Activated T-cell treated with anti-CD3 and anti-CD28 coated beads, Interleukin-2, amount 50 U/mL, for 1 hour (primary cell): ENCODE measurements at regions not wholly inside any gene's neighbourhood (a gene's known extent, or its start where the extent isn't known, plus 50 kb on each side); places are given as distances from the start of the nearest gene placed in this dataset.
"Not testable (repeated sequence)": the region's sequence is repeated elsewhere in the genome, so short reads cannot be mapped to it uniquely, and the experiment has no call there.

Experiments used
- DNase-seq: peaks from one replicate; pipeline ENCODE4 v3.0.0-alpha.2; 2020

GRCh38 chr7:1344981-1345701 lies 112.5 kb downstream of the UNCX start:
- no peak for DNase-seq

DNA sequence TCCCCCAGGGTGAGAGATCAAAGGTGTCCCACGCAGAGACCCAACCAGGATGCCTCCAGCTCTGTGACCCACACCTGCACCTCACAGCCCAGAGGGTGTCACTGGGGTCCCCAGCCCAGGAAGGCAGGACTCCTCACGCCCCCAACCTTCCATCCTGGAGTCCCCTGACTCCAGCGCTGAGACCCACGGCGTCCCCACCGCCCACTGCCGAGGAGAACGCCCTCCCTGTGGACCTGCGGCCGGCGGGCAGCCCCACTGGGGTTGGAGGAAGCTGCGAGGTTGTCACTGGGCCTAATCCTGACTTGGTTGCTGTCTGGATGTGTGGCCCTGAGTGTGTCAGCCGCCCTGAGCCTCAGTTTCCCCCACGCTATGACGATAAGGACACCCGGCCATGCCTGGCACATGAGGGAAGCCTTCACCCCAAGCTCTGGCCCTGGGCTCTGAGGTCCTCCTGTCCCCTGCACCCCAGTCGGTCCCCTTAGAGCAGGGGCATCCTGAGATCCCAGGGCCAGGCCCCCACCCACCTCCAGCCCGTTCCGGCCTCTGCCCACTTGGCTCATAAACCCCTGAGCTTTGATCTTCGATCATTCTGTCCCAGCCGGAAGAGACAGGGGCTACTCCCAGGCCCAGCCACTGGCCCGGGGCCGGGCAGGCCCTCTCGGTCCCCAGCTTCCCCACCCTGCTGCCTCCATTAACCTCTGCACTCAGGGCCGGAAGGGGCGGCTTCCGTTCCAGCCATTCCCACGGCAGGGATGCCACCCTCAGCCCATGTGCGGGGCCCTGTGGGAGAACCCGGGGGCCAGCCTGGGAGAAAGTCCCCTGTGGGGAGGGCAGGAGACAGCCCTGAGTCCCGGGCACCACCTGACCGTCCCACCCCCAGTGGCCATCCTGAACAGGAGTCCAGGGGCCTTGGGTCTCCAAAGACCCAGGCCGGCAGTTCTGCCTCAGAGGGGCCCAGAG lies 113.2 kb downstream of the MICALL2 start:
- DNase-seq, result no peak

GRCh38 chr7:1346851-1347250 lies 112.4 kb downstream of the MICALL2 start:
- no peak for DNase-seq

DNA sequence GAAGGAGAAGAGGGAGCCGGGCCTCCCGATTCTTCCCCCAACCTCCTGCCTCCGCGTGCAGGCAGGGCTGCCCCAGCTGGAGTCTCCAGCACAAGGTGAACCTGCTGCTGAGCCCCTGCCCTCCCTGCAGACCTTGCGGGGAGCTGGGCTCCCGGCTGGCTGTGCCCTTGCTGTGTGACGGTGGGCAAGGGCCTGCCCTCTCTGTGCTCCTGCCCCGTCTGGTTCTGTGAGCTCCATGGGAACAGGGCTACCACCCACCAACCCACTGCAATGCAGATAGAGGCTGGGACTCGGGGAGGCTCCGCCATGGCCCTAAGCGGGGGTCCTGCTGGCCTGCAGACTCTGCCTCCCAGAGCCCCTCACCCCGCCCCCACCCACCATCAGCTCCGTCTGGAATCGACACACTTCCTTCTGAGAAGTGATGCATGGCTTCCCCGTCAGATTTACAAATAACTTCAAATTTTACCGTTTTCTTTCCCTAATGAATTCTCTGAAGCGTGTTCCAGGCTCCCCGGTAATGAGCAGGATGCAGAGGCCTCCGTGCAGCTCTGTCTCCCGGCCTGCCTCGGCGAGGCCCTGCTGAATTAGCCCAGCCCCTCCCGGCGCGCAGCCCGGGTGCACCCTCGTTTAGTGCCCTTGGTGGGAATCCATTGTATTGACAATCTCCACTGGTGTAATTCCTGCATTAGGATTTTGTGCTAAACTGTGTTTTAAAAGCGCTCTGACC lies 111.0 kb downstream of the MICALL2 start:
- DNase-seq, result no peak

- no peak for DNase-seq
These were observed 110.4 kb downstream of the MICALL2 start for GRCh38 chr7:1348823-1349335.

DNA sequence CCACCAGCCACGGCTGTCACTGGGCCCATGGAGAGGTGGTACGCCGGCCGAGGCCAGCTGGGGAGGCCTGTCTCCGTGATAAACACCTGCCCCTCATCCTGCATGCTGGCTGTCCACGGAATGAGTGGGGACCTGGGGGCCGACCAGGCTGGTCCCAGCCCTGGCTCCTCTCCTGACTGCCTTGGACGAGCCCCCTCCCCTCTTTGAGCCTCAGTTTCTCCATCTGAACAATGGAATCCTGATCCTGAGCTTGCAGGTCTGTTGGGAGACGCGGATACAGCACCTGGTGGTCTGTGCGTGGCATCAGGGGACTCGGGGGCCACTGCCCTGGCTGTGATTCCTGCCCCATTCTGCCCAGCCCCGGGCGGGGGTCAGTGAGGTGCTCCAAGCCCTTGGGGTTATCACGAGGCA lies 109.9 kb downstream of the MICALL2 start:
- DNase-seq, result no peak

DNA sequence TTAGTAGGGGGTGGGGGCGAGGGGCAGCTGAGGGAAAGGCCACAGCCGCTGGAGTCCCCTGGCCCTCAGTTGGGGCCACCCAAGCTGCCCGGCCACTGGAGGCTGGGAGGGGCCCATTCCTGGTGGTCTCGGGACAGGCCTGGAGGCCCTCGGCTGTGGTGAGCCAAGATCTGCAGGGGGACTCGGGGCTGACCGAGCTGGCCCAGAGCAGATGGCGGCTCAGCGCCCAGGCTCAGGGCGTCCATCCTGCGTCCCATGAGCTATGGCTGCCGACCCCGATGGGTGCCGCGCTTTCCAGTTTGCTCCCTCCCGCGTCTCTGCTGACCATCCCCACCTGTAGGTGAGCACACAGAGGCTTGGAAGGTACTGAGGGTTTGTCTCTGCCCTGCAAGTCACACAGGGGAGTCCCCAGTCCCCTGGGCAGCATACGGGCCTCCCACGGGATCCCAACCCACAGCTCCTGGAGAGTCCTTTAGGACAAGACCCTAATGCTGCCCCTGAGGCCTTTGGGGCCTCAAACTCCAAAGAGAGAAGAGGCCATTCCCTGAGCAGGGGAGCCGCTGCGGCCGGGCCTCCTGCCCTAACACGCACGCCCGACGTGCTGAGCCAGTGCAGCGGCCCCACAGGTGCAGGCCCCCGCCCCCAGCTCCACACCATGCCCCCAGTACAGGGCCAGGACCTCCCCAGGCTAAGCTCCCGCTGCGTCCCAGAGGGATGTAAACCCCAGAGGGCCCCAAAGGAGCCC lies 107.2 kb downstream of the MICALL2 start:
- DNase-seq, result no peak

- no peak for DNase-seq
These were observed 106.5 kb downstream of the MICALL2 start for GRCh38 chr7:1352656-1353271.

GRCh38 chr7:1354661-1355567 lies 104.4 kb downstream of the MICALL2 start:
- DNase-seq, result no peak

GRCh38 chr7:1355568-1356340 lies 103.5 kb downstream of the MICALL2 start:
- DNase-seq, result no peak

GRCh38 chr7:1356853-1357252 lies 102.4 kb downstream of the MICALL2 start:
- DNase-seq, result not testable (repeated sequence)

DNA sequence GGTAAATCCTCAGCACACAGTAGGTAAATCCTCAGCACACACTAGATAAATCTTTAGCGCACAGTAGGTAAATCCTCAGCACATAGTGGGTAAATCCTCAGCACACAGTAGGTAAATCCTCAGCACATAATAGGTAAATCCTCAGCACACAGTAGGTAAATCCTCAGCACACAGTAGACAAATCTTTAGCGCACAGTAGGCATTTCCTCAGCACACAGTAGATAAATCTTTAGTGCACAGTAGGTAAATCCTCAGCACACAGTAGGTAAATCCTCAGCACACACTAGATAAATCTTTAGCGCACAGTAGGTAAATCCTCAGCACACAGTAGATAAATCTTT lies 102.0 kb downstream of the MICALL2 start:
- DNase-seq, result not testable (repeated sequence)

DNA sequence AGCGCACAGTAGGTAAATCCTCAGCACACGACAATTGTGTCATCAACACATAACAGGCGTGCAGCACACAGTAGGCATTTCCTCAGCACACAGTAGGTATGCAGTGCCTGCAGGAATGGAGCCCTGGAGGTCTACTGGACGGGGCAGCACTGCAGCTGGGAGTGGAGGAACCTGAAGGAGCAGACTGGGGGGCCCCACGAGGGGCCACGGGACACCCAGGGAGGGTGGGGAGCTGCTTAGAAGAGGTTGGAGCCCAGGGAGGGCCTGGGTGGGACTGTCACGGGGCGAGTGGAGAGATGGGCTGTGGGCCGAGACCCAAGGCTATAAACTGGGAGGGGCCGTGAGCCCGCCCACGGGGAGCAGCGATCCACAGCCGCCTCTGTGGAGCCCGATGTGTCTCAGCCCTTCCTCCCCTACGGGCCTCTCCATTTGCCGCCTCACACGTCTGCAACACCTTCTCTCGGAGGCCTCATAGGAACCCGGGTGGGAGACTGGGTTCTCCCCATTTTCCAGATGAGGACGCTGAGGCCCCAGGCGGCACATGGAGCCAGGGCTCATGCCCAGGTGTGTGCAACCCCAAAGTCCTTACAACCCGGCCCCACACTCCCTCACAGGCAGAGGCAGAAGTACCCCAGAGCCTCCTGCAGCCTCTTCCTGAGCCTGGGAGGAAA lies 101.5 kb downstream of the MICALL2 start:
- DNase-seq, result no peak

DNA sequence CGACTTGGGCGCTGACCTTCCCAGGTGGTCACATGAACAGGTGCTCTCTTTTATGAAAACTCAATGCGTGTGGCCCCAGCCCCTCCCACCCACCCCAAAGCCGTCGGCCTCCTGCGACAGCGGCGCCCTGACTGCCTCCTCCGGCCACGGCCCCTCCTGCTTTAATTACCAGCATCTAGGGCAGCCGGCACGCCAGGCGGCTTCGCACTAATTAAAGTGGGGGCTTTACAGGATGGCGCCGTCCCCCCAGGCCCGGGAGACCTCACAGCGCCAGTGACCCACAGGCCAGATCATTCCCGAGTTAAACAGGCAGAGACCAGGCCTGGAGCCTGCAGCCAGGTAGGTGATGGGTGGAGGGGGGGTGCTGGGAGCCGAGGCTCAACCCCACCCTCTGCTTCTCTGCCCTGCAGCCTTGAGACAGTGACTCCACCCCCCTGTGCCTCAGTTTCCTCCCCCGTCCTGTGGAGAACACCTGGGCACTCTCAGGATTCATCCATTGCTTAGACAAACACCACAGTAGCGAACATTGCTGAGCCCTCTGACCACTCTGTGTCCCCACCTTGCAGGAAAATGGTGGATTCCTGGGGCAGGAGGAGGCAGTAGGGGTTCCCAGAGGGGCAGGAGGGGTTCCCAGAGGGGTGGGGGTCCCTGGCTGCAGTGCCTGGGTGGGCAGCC lies 100.8 kb downstream of the MICALL2 start:
- no peak for DNase-seq

DNA sequence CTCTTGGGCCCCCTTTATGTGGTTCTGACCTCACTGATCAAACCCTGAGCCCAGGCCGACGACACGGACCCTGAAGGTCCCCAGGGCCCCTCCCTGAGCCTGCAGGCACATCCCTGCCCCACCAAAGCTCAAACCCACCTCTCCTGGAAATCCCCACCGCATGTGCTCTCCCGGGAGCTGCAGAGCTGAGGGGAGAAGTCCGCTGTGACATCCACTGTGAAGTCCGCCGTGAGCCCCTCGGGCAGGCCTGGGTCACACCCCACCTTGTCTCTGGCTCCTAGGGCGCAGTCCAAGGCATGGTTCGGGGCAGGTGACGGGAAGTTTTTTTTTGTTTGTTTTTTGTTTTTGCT lies 100.2 kb downstream of the MICALL2 start:
- DNase-seq, result no peak

DNA sequence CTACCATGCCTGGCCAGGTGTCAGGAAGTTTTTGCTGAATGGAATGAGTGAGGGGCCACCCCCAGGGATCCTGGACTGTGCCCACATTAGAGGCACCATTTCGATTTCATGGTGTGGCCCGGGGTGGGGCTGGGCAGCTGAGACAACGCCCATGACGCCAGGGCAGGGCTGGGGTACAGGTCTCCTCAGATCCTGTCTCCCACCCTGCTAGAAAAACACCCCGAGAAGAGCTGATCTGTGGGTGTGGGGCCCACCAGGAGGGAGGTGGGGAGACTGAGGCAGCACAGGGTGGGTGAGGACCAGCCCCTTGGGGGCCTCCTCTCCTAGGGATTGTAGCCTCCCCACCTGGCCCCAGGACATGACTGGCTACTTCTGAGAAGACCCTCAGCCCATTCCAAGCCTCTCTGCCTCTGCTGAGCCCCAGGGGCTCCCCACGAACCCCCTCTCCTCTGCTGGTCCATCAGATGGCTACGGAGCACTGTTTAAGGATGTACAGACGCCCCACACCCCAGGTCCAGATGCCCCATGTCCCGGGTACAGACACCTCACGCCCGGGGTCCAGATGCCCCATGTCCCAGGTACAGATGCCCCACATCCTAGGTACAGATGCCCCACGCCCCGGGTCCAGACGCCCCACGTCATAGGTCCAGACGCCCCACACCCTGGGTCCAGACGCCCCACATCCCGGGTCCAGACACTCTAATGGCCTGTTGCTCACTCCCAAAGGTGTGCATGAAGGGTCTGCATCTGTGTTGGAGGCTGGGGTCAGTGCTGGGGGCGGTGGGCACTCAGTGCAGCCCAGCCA lies 99.4 kb downstream of the MICALL2 start:
- DNase-seq, result no peak

GRCh38 chr7:1360521-1360971 lies 98.7 kb downstream of the MICALL2 start:
- no peak for DNase-seq
